ENCODE measurements at regions not wholly inside any gene's neighbourhood (a gene's known extent, or its start where the extent isn't known, plus 50 kb on each side); places are given as distances from the start of the nearest gene placed in this dataset.

DNA sequence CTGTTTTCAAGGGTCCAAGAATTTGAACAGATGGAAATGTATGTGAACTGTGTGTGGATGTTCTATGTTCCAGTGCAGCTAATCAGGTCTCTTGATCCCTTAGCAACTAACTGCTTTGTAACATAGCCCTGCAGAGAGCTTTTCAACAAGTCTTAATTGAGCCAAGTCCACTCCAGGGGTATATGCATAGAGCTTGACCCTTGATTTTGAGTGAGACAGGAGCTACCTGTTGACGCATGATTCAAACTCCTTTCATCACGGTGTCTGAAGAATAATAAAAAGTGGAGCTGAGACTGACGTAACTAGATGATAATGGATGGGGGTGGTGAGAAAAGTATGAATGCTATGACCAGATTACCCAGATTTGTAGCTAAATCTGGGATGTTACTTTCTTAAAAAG, 93.3 kb upstream of the CCDC54 start:
- 63% methylated on average over 3 of the region's 3 CpGs for WGBS
- TF ChIP-seq YY1 (IDR thresholded peaks at IDR 0.05) (no peak), RXRA (IDR thresholded peaks at IDR 0.05) (no peak), EGR1 (IDR thresholded peaks at IDR 0.05; ENCODE audit: low read depth in 2 of 2) (no peak), GABPA (IDR thresholded peaks at IDR 0.05 in 1 of 2, conservative IDR thresholded peaks at IDR 0.05 in 1 of 2) (no peak)
- TF ChIP-seq, protein P1, sequence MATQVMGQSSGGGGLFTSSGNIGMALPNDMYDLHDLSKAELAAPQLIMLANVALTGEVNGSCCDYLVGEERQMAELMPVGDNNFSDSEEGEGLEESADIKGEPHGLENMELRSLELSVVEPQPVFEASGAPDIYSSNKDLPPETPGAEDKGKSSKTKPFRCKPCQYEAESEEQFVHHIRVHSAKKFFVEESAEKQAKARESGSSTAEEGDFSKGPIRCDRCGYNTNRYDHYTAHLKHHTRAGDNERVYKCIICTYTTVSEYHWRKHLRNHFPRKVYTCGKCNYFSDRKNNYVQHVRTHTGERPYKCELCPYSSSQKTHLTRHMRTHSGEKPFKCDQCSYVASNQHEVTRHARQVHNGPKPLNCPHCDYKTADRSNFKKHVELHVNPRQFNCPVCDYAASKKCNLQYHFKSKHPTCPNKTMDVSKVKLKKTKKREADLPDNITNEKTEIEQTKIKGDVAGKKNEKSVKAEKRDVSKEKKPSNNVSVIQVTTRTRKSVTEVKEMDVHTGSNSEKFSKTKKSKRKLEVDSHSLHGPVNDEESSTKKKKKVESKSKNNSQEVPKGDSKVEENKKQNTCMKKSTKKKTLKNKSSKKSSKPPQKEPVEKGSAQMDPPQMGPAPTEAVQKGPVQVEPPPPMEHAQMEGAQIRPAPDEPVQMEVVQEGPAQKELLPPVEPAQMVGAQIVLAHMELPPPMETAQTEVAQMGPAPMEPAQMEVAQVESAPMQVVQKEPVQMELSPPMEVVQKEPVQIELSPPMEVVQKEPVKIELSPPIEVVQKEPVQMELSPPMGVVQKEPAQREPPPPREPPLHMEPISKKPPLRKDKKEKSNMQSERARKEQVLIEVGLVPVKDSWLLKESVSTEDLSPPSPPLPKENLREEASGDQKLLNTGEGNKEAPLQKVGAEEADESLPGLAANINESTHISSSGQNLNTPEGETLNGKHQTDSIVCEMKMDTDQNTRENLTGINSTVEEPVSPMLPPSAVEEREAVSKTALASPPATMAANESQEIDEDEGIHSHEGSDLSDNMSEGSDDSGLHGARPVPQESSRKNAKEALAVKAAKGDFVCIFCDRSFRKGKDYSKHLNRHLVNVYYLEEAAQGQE (IDR thresholded peaks at IDR 0.05) = no peak
- TF ChIP-seq, protein P2, sequence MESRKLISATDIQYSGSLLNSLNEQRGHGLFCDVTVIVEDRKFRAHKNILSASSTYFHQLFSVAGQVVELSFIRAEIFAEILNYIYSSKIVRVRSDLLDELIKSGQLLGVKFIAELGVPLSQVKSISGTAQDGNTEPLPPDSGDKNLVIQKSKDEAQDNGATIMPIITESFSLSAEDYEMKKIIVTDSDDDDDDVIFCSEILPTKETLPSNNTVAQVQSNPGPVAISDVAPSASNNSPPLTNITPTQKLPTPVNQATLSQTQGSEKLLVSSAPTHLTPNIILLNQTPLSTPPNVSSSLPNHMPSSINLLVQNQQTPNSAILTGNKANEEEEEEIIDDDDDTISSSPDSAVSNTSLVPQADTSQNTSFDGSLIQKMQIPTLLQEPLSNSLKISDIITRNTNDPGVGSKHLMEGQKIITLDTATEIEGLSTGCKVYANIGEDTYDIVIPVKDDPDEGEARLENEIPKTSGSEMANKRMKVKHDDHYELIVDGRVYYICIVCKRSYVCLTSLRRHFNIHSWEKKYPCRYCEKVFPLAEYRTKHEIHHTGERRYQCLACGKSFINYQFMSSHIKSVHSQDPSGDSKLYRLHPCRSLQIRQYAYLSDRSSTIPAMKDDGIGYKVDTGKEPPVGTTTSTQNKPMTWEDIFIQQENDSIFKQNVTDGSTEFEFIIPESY (IDR thresholded peaks at IDR 0.05) = no peak

DNA sequence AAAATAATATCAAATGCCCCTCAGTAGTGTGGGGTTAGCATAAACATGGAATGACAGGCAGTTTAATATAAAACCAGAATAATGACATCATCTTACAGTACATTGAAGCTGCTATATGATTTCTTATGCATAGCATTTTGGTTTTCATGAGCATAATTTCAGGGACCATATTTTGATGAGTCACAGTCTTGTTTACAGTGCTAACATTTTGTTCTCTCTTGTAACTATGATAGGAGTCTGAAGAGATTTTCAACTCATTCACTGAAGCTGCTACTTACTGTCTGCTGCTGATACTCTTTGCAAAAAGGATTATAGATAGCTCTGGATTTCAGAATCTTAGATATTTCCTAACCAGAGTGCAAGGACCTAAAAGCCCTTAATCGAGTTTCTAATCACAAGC, 92.6 kb upstream of the CCDC54 start:
- DNase-seq (ENCODE audit: low spot score) = no peak
- Histone ChIP-seq H3K4me3 (ENCODE audit: low read depth in 1 of 3, low read length in 3 of 3) (no peak overlapping the region), H3K4me1 (ENCODE audit: control insufficient read depth in 4 of 4, insufficient read depth in 4 of 4, low read length in 3 of 4) (no peaks in the 10 kb centered on the region), H3K9ac (ENCODE audit: low read depth in 1 of 2, low read length in 2 of 2) (no peak overlapping the region), H3K36me3 (ENCODE audit: control insufficient read depth in 4 of 4, insufficient read depth in 3 of 4, low read depth in 1 of 4, low read length in 3 of 4) (no peaks in the 10 kb centered on the region), H3K27me3 (ENCODE audit: control insufficient read depth in 4 of 4, insufficient read depth in 4 of 4, low read length in 3 of 4) (no peaks in the 10 kb centered on the region), H3K27ac (ENCODE audit: low read depth in 1 of 2, low read length in 2 of 2) (no peak overlapping the region), H3K9me3 (ENCODE audit: control insufficient read depth in 4 of 4, low read length in 3 of 4) (no peaks in the 10 kb centered on the region)
- TF ChIP-seq, protein P3, sequence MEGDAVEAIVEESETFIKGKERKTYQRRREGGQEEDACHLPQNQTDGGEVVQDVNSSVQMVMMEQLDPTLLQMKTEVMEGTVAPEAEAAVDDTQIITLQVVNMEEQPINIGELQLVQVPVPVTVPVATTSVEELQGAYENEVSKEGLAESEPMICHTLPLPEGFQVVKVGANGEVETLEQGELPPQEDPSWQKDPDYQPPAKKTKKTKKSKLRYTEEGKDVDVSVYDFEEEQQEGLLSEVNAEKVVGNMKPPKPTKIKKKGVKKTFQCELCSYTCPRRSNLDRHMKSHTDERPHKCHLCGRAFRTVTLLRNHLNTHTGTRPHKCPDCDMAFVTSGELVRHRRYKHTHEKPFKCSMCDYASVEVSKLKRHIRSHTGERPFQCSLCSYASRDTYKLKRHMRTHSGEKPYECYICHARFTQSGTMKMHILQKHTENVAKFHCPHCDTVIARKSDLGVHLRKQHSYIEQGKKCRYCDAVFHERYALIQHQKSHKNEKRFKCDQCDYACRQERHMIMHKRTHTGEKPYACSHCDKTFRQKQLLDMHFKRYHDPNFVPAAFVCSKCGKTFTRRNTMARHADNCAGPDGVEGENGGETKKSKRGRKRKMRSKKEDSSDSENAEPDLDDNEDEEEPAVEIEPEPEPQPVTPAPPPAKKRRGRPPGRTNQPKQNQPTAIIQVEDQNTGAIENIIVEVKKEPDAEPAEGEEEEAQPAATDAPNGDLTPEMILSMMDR (IDR thresholded peaks at IDR 0.05; ENCODE audit: low read depth, low read length, missing input control) = no peak
- no peak for TF ChIP-seq HNF4G (IDR thresholded peaks at IDR 0.05)
- no peak for TF ChIP-seq SP1 (IDR thresholded peaks at IDR 0.05)
- WGBS = 41% methylated on average over 1 of the region's 1 CpG

More for the DNA sequence above, 93.3 kb upstream of the CCDC54 start:
- H3K27ac ChIP-seq (ENCODE audit: low read depth in 1 of 2, low read length in 2 of 2) = no peak overlapping the region
- H3K4me1 ChIP-seq (ENCODE audit: control insufficient read depth in 4 of 4, insufficient read depth in 4 of 4, low read length in 3 of 4) = no peaks in the 10 kb centered on the region
- no peak overlapping the region for H3K4me3 ChIP-seq (ENCODE audit: low read depth in 1 of 3, low read length in 3 of 3)
- no peak for DNase-seq (ENCODE audit: low spot score)
- H3K9me3 ChIP-seq (ENCODE audit: control insufficient read depth in 4 of 4, low read length in 3 of 4) = no peaks in the 10 kb centered on the region
- no peaks in the 10 kb centered on the region for H3K36me3 ChIP-seq (ENCODE audit: control insufficient read depth in 4 of 4, insufficient read depth in 3 of 4, low read depth in 1 of 4, low read length in 3 of 4)
- no peak overlapping the region for H3K9ac ChIP-seq (ENCODE audit: low read depth in 1 of 2, low read length in 2 of 2)
- no peaks in the 10 kb centered on the region for H3K27me3 ChIP-seq (ENCODE audit: control insufficient read depth in 4 of 4, insufficient read depth in 4 of 4, low read length in 3 of 4)

DNA sequence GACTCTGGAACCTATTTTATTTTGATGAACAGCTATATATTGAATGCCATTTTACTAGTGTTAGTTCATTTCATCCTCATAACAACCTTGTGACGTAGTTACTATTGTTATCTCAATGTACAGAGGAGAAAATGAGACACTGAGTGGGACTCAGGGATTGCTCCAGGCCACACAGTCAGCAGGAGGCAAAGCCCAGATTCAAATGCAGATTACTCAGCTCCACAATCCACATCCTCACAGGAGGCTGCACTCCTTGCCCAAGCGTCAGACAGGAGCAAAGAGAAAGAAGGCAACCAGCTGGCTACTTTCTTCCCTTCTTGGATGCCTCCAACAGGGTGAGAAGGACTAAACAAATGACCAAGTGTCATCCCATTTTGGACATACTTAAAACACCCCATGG, 92.0 kb upstream of the CCDC54 start:
- no peak overlapping the region for H3K9ac ChIP-seq (ENCODE audit: low read depth in 1 of 2, low read length in 2 of 2)
- H3K27ac ChIP-seq (ENCODE audit: low read depth in 1 of 2, low read length in 2 of 2) = no peak overlapping the region
- no peak overlapping the region for H3K4me3 ChIP-seq (ENCODE audit: low read depth in 1 of 3, low read length in 3 of 3)
- no peaks in the 10 kb centered on the region for H3K36me3 ChIP-seq (ENCODE audit: control insufficient read depth in 4 of 4, insufficient read depth in 3 of 4, low read depth in 1 of 4, low read length in 3 of 4)
- no peaks in the 10 kb centered on the region for H3K9me3 ChIP-seq (ENCODE audit: control insufficient read depth in 4 of 4, low read length in 3 of 4)
- TF ChIP-seq HNF4A (conservative IDR thresholded peaks at IDR 0.05) = no peak
- TF ChIP-seq JUND (IDR thresholded peaks at IDR 0.05) = no peak
- TF ChIP-seq, protein P4, sequence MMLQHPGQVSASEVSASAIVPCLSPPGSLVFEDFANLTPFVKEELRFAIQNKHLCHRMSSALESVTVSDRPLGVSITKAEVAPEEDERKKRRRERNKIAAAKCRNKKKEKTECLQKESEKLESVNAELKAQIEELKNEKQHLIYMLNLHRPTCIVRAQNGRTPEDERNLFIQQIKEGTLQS (IDR thresholded peaks at IDR 0.05) = no peak
- no peak for TF ChIP-seq FOXA1 (IDR thresholded peaks at IDR 0.05)
- TF ChIP-seq TAF1 (conservative IDR thresholded peaks at IDR 0.05) = no peak
- TF ChIP-seq, protein P5, sequence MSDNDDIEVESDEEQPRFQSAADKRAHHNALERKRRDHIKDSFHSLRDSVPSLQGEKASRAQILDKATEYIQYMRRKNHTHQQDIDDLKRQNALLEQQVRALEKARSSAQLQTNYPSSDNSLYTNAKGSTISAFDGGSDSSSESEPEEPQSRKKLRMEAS (IDR thresholded peaks at IDR 0.05) = no peak
- TF ChIP-seq RXRA (IDR thresholded peaks at IDR 0.05) = no peak
- no peak for TF ChIP-seq NR2F2 (IDR thresholded peaks at IDR 0.05)
- TF ChIP-seq, protein P1 (IDR thresholded peaks at IDR 0.05) = no peak
- WGBS = 78% methylated on average over 2 of the region's 2 CpGs
- H3K4me1 ChIP-seq (ENCODE audit: control insufficient read depth in 4 of 4, insufficient read depth in 4 of 4, low read length in 3 of 4) = no peaks in the 10 kb centered on the region
- DNase-seq (ENCODE audit: low spot score) = no peak
- H3K27me3 ChIP-seq (ENCODE audit: control insufficient read depth in 4 of 4, insufficient read depth in 4 of 4, low read length in 3 of 4) = no peaks in the 10 kb centered on the region

Data from liver (tissue), 8 donors.